B cell (primary cell): ENCODE measurements at regions not wholly inside any gene's neighbourhood (a gene's known extent, or its start where the extent isn't known, plus 50 kb on each side); places are given as distances from the start of the nearest gene placed in this dataset.

ENCODE experiments used
- ATAC-seq: fragments of 200-7000 bp; cut with Tn5 transposase; one replicate; pipeline ENCODE4 v1.10.0; 2021; ENCODE audit warnings: low read depth, mild to moderate bottlenecking, moderate number of reproducible peaks, moderate library complexity
- CTCF ChIA-PET: fragments of 350-600 bp; sonication (Branson Sonifier 250); formaldehyde crosslinking; loops from one replicate; lab custom pipeline; 2021; ENCODE audit warnings: antibody characterized with exemption, inconsistent platforms; lab: Charles Lee
- POLR2A ChIA-PET: fragments of 350-600 bp; sonication (Branson Sonifier 250); formaldehyde crosslinking; loops from one replicate; lab custom pipeline; 2021; ENCODE audit warnings: antibody characterized with exemption; lab: Charles Lee
- DNase-seq: peaks from one replicate; pipeline ENCODE4 v3.0.0; 2013
- H2AFZ ChIP-seq: 2 replicates; pipeline ENCODE4 v1.6.1; 2012; ENCODE audit warnings: mild to moderate bottlenecking, low read depth, low read length; ENCODE audit not compliant: insufficient read depth, poor library complexity, severe bottlenecking
- H3K27ac ChIP-seq, 2 donors: 1 replicate in 1 of 2; 2 replicates in 1 of 2; pipeline ENCODE4 v1.5.1; 2012 to 2013; ENCODE audit warnings: low read length in 2 of 2, mild to moderate bottlenecking in 2 of 2, moderate library complexity in 1 of 2
- H3K27me3 ChIP-seq, 4 experiments: fragments of 200-600 bp in 1 of 4; sonication (generic) in 1 of 4; replicated peaks in 1 of 4; 1 replicate in 2 of 4; 2 replicates in 2 of 4; pipeline versions ENCODE4 v1.6.1 to v1.7.0; 2013 to 2016; ENCODE audit warnings: low read length in 3 of 4, mild to moderate bottlenecking in 2 of 4, mixed read lengths in 1 of 4, moderate library complexity in 1 of 4; ENCODE audit not compliant: insufficient read depth in 4 of 4, control insufficient read depth in 3 of 4; ENCODE audit errors: control extremely low read depth in 1 of 4
- H3K36me3 ChIP-seq, 2 experiments: replicated peaks in 1 of 2; 1 replicate in 1 of 2; 2 replicates in 1 of 2; pipeline versions ENCODE4 v1.6.1 to v1.7.1; 2013; ENCODE audit warnings: low read length in 1 of 2; ENCODE audit not compliant: insufficient read depth in 2 of 2, control insufficient read depth in 1 of 2; ENCODE audit errors: control extremely low read depth in 1 of 2, extremely low read depth in 1 of 2
- H3K4me1 ChIP-seq, 2 donors: fragments of 200-600 bp in 1 of 2; sonication (generic) in 1 of 2; 1 replicate in 1 of 2; 2 replicates in 1 of 2; pipeline versions ENCODE4 v1.5.1 to v1.6.1; 2013 to 2017; ENCODE audit warnings: low read length in 2 of 2; ENCODE audit not compliant: control insufficient read depth in 2 of 2, insufficient read depth in 2 of 2
- H3K4me2 ChIP-seq: replicated peaks from 2 replicates; pipeline ENCODE3; 2012; ENCODE audit warnings: mild to moderate bottlenecking, low read depth, low read length; ENCODE audit not compliant: poor library complexity, severe bottlenecking
- H3K4me3 ChIP-seq, 5 experiments: fragments of 200-600 bp in 1 of 5; sonication (generic) in 1 of 5; 1 replicate in 3 of 5; 2 replicates in 2 of 5; pipeline versions ENCODE4 v1.5.1 to v1.7.0; 2011 to 2016; ENCODE audit warnings: low read length in 4 of 5, mild to moderate bottlenecking in 4 of 5, low read depth in 2 of 5, control low read depth in 1 of 5, moderate library complexity in 1 of 5; ENCODE audit not compliant: insufficient read depth in 1 of 5; ENCODE audit errors: control extremely low read depth in 1 of 5, extremely low read depth in 1 of 5
- H3K79me2 ChIP-seq: fragments of 200-600 bp; sonication (generic); one replicate; pipeline ENCODE4 v1.6.0; 2016; ENCODE audit warnings: low read length; ENCODE audit not compliant: control insufficient read depth, insufficient read depth
- H3K9ac ChIP-seq: fragments of 200-600 bp; sonication (generic); 2 replicates; pipeline ENCODE4 v1.6.1; 2017; ENCODE audit warnings: mild to moderate bottlenecking, low read length, moderate library complexity
- H3K9me3 ChIP-seq, 3 donors: one replicate each; pipeline versions ENCODE4 v1.6.1 to v1.7.1; 2013; ENCODE audit warnings: low read length in 2 of 3; ENCODE audit not compliant: control insufficient read depth in 2 of 3, insufficient read depth in 1 of 3; ENCODE audit errors: control extremely low read depth in 1 of 3
- H4K20me1 ChIP-seq: 2 replicates; pipeline ENCODE4 v1.6.0; 2012; ENCODE audit warnings: mild to moderate bottlenecking, low read length; ENCODE audit not compliant: insufficient read depth, control insufficient read depth, poor library complexity, severe bottlenecking
- H3K27ac Mint-ChIP-seq: one replicate; pipeline ENCODE4 v1.8.0; 2021; ENCODE audit warnings: mixed read lengths
- H3K27me3 Mint-ChIP-seq: one replicate; pipeline ENCODE4 v1.8.0; 2021; ENCODE audit warnings: mixed read lengths
- H3K4me1 Mint-ChIP-seq: one replicate; pipeline ENCODE4 v1.8.0; 2021; ENCODE audit warnings: mixed read lengths
- H3K4me3 Mint-ChIP-seq: one replicate; pipeline ENCODE4 v1.8.0; 2021; ENCODE audit warnings: mixed read lengths
- H3K9me3 Mint-ChIP-seq: one replicate; pipeline ENCODE4 v1.8.0; 2022; ENCODE audit warnings: mixed read lengths; ENCODE audit not compliant: insufficient read depth
- CTCF ChIP-seq: fragments of 200-600 bp; IDR thresholded peaks from one replicate; pipeline ENCODE4 v1.8.0; 2022; ENCODE audit warnings: antibody characterized with exemption, mild to moderate bottlenecking
- EZH2 ChIP-seq: IDR thresholded peaks from 2 replicates; pipeline ENCODE4 v1.6.1; 2012; ENCODE audit warnings: borderline replicate concordance, low read depth, mild to moderate bottlenecking, moderate library complexity, low read length; ENCODE audit not compliant: insufficient read depth, poor library complexity, severe bottlenecking
- WGBS: methylation state at CpG from one replicate; pipeline ENCODE4 v1.1.5; 2013; ENCODE audit warnings: missing lambda C conversion rate; ENCODE audit not compliant: insufficient coverage; 5-methylcytosine and 5-hydroxymethylcytosine counted together
- intact Hi-C: fragments of 100-400 bp; cut with micrococcal nuclease; formaldehyde crosslinking; loops from one replicate; pipeline ENCODE4 v1.10.0; 2022

- Histone ChIP-seq H3K79me2 (no peaks in the 10 kb centered on the region), H2AFZ (no peak overlapping the region), H3K27ac (no peak overlapping the region), H3K4me1 (no peaks in the 10 kb centered on the region), H3K9me3 (no peaks in the 10 kb centered on the region), H3K9ac (no peak overlapping the region), H4K20me1 (no peaks in the 10 kb centered on the region), H3K4me2 (no peak overlapping the region), H3K27me3 (no peaks in the 10 kb centered on the region), H3K4me3 (no peak overlapping the region), H3K36me3 (no peaks in the 10 kb centered on the region)
- 92% methylated on average over 4 of the region's 4 CpGs for WGBS
- CTCF ChIA-PET, result no interaction called here
- H3K4me3 Mint-ChIP-seq, result no peak overlapping the region
- H3K27ac Mint-ChIP-seq, result no peak overlapping the region
- DNase-seq (no peak), ATAC-seq (no peak)
- POLR2A ChIA-PET, result no interaction called here
- TF ChIP-seq CTCF (no peak), EZH2 (no peak)
- H3K9me3 Mint-ChIP-seq, result no peaks in the 10 kb centered on the region
- intact Hi-C loops, result no loop called here
- peaks cover 3% of the 10 kb centered on the region for H3K27me3 Mint-ChIP-seq
- H3K4me1 Mint-ChIP-seq, result no peaks in the 10 kb centered on the region
Observed at GRCh38 chr5:101163088-101163487, 260.0 kb upstream of the ST8SIA4 start.

GRCh38 chr5:101160002-101160401, 256.9 kb upstream of the ST8SIA4 start:
- Histone ChIP-seq H2AFZ (no peak overlapping the region), H3K36me3 (no peaks in the 10 kb centered on the region), H3K27ac (no peak overlapping the region), H3K9me3 (peaks cover 0 to 3% (median 1%) of the 10 kb centered on the region in 3 donors), H4K20me1 (no peaks in the 10 kb centered on the region), H3K4me2 (no peak overlapping the region), H3K4me3 (no peak overlapping the region), H3K9ac (no peak overlapping the region), H3K4me1 (no peaks in the 10 kb centered on the region), H3K27me3 (no peaks in the 10 kb centered on the region), H3K79me2 (no peaks in the 10 kb centered on the region)
- WGBS, result no CpG with 5 or more reads among the region's 1 CpG
- DNase-seq, result no peak
- POLR2A ChIA-PET, result no interaction called here
- peaks cover 3% of the 10 kb centered on the region for H3K27me3 Mint-ChIP-seq
- H3K9me3 Mint-ChIP-seq, result no peaks in the 10 kb centered on the region
- H3K27ac Mint-ChIP-seq, result no peak overlapping the region
- H3K4me1 Mint-ChIP-seq, result no peaks in the 10 kb centered on the region
- CTCF ChIA-PET, result no interaction called here
- no peak for ATAC-seq
- no peak overlapping the region for H3K4me3 Mint-ChIP-seq
- intact Hi-C loops, result no loop called here
- TF ChIP-seq EZH2 (no peak), CTCF (no peak)
